GM23338 (cell line): ENCODE measurements at regions not wholly inside any gene's neighbourhood (a gene's known extent, or its start where the extent isn't known, plus 50 kb on each side); places are given as distances from the start of the nearest gene placed in this dataset.

Source experiments
- ATAC-seq: fragments of 200-7000 bp; cut with Tn5 transposase; 3 replicates; pipeline ENCODE4 v1.9.1; 2020
- DNase-seq: peaks from one replicate; pipeline ENCODE4 v3.0.0-alpha.2; 2015; ENCODE audit warnings: low spot score
- H2AFZ ChIP-seq: fragments of 200-600 bp; sonication (generic); 2 replicates; pipeline ENCODE4 v1.8.0; 2016; ENCODE audit warnings: antibody characterized with exemption, mild to moderate bottlenecking, moderate library complexity
- H3F3A ChIP-seq: fragments of 200-600 bp; sonication (generic); replicated peaks from 2 replicates; pipeline ENCODE4 v1.8.0; 2017; ENCODE audit warnings: antibody characterized with exemption, mixed run types, low read depth
- H3K27ac ChIP-seq: fragments of 200-600 bp; sonication (generic); 2 replicates; pipeline ENCODE4 v1.6.1; 2016; ENCODE audit warnings: low read depth
- H3K27me3 ChIP-seq: fragments of 200-600 bp; sonication (generic); 2 replicates; pipeline ENCODE4 v1.8.0; 2016; ENCODE audit warnings: mild to moderate bottlenecking, mixed run types, moderate library complexity; ENCODE audit not compliant: insufficient read depth
- H3K36me3 ChIP-seq: fragments of 200-600 bp; sonication (generic); 2 replicates; pipeline ENCODE4 v1.8.0; 2016; ENCODE audit warnings: mild to moderate bottlenecking; ENCODE audit not compliant: insufficient read depth
- H3K4me1 ChIP-seq: fragments of 200-600 bp; sonication (generic); 2 replicates; pipeline ENCODE4 v1.8.0; 2016; ENCODE audit warnings: mild to moderate bottlenecking, moderate library complexity; ENCODE audit not compliant: insufficient read depth
- H3K4me2 ChIP-seq: fragments of 200-600 bp; sonication (generic); 2 replicates; pipeline ENCODE4 v1.7.1; 2017; ENCODE audit warnings: mixed run types
- H3K4me3 ChIP-seq: fragments of 200-600 bp; sonication (generic); 2 replicates; pipeline ENCODE4 v1.6.1; 2016; ENCODE audit warnings: mixed run types
- H3K79me2 ChIP-seq: fragments of 200-600 bp; sonication (generic); replicated peaks from 2 replicates; pipeline ENCODE4 v1.8.0; 2017; ENCODE audit warnings: mild to moderate bottlenecking; ENCODE audit not compliant: insufficient read depth
- H3K9me2 ChIP-seq: fragments of 200-600 bp; sonication (generic); 2 replicates; pipeline ENCODE4 v1.8.0; 2017; ENCODE audit not compliant: insufficient read depth
- H4K20me1 ChIP-seq: fragments of 200-600 bp; sonication (generic); replicated peaks from 2 replicates; pipeline ENCODE4 v1.8.0; 2017; ENCODE audit warnings: mild to moderate bottlenecking; ENCODE audit not compliant: insufficient read depth
- H3K27ac Mint-ChIP-seq: 2 replicates; pipeline ENCODE4 v1.8.0; 2020; ENCODE audit warnings: inconsistent platforms, mild to moderate bottlenecking, moderate library complexity, mixed read lengths
- H3K27me3 Mint-ChIP-seq: 3 replicates; pipeline ENCODE4 v1.8.0; 2022; ENCODE audit warnings: low read depth, mild to moderate bottlenecking, moderate library complexity, mixed read lengths, inconsistent platforms; ENCODE audit not compliant: insufficient read depth, poor library complexity
- H3K36me3 Mint-ChIP-seq: 3 replicates; pipeline ENCODE4 v1.8.0; 2021; ENCODE audit warnings: low read depth, mild to moderate bottlenecking, inconsistent platforms, moderate library complexity, mixed read lengths
- H3K4me1 Mint-ChIP-seq: 3 replicates; pipeline ENCODE4 v1.8.0; 2020; ENCODE audit warnings: mild to moderate bottlenecking, inconsistent platforms, mixed read lengths
- H3K4me3 Mint-ChIP-seq: 3 replicates; pipeline ENCODE4 v1.8.0; 2021; ENCODE audit warnings: moderate library complexity, mild to moderate bottlenecking, inconsistent platforms, mixed read lengths
- H3K9me3 Mint-ChIP-seq: 3 replicates; pipeline ENCODE4 v1.8.0; 2020; ENCODE audit warnings: moderate library complexity, mild to moderate bottlenecking, inconsistent platforms, mixed read lengths
- CREB1 ChIP-seq: fragments of 250-450 bp; sonication (Bioruptor Pico); IDR thresholded peaks from 2 replicates; pipeline ENCODE4 v1.5.0; 2020; ENCODE audit warnings: low read depth, mild to moderate bottlenecking, moderate library complexity
- EZH2 ChIP-seq: fragments of 200-600 bp; sonication (generic); IDR thresholded peaks from one replicate; pipeline ENCODE4 v1.8.0; 2017; ENCODE audit warnings: antibody characterized with exemption, mild to moderate bottlenecking, low read depth; ENCODE audit not compliant: unreplicated experiment
- EZH2phosphoT487 ChIP-seq: fragments of 200-600 bp; sonication (generic); IDR thresholded peaks from one replicate; pipeline ENCODE4 v1.8.1; 2018; ENCODE audit warnings: antibody characterized with exemption; ENCODE audit not compliant: unreplicated experiment
- JUNB ChIP-seq: IDR thresholded peaks from one replicate; pipeline ENCODE4 v1.6.1; 2016; ENCODE audit warnings: antibody characterized with exemption; ENCODE audit not compliant: unreplicated experiment
- STAT1 ChIP-seq: IDR thresholded peaks from one replicate; pipeline ENCODE4 v1.6.1; 2016; ENCODE audit warnings: antibody characterized with exemption; ENCODE audit not compliant: unreplicated experiment
- ZNF114 ChIP-seq: fragments of 250-450 bp; sonication (Bioruptor Pico); IDR thresholded peaks from 2 replicates; pipeline ENCODE4 v1.5.0; 2020; ENCODE audit warnings: mild to moderate bottlenecking, moderate library complexity
- TF ChIP-seq, protein P1 (sequence below), 2 experiments: fragments of 200-600 bp in 1 of 2; sonication (generic) in 1 of 2; conservative IDR thresholded peaks; 2 replicates each; pipeline versions ENCODE4 v1.5.1 to v1.6.1; 2016 to 2017; ENCODE audit warnings: antibody characterized with exemption in 2 of 2, low read depth in 2 of 2, mild to moderate bottlenecking in 2 of 2, moderate library complexity in 1 of 2
- TF ChIP-seq, protein P2 (sequence below): IDR thresholded peaks from 2 replicates; pipeline ENCODE4 v1.6.1; 2016; ENCODE audit warnings: antibody characterized with exemption
- TF ChIP-seq, protein P3 (sequence below): IDR thresholded peaks from one replicate; pipeline ENCODE4 v1.6.1; 2018; ENCODE audit warnings: antibody characterized with exemption; ENCODE audit not compliant: unreplicated experiment
- TF ChIP-seq, protein P4 (sequence below): fragments of 250-450 bp; sonication (Bioruptor Pico); IDR thresholded peaks from 2 replicates; pipeline ENCODE4 v1.5.0; 2020; ENCODE audit warnings: mild to moderate bottlenecking, moderate library complexity

DNA sequence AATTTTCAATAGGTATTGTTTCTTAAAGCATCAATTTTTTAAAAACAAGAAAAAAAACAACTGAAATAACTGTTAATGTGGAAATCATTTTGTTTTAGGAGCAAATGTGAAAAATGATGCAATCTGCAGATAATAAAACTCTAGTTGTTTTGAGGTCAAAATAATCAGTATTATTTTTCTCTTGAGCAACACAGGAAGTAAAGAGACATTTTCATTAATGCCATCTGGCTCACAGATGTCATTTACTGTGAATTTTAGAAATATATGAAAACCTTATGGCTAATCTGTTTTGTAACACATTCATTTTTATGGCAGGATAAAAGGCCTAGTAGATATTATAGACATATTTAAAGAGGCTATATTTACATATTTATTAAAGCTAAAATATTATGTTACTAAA is 141.6 kb downstream of the PCDH18 start (continued):
- no peak for TF ChIP-seq JUNB
- TF ChIP-seq ZNF114 (CRISPR knock-in tag), result no peak
- TF ChIP-seq EZH2, result no peak
- TF ChIP-seq, protein P1, sequence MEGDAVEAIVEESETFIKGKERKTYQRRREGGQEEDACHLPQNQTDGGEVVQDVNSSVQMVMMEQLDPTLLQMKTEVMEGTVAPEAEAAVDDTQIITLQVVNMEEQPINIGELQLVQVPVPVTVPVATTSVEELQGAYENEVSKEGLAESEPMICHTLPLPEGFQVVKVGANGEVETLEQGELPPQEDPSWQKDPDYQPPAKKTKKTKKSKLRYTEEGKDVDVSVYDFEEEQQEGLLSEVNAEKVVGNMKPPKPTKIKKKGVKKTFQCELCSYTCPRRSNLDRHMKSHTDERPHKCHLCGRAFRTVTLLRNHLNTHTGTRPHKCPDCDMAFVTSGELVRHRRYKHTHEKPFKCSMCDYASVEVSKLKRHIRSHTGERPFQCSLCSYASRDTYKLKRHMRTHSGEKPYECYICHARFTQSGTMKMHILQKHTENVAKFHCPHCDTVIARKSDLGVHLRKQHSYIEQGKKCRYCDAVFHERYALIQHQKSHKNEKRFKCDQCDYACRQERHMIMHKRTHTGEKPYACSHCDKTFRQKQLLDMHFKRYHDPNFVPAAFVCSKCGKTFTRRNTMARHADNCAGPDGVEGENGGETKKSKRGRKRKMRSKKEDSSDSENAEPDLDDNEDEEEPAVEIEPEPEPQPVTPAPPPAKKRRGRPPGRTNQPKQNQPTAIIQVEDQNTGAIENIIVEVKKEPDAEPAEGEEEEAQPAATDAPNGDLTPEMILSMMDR (conservative IDR thresholded peaks at IDR 0.05; ENCODE audit: low read depth in 2 of 2), result no peak
- TF ChIP-seq, protein P2, sequence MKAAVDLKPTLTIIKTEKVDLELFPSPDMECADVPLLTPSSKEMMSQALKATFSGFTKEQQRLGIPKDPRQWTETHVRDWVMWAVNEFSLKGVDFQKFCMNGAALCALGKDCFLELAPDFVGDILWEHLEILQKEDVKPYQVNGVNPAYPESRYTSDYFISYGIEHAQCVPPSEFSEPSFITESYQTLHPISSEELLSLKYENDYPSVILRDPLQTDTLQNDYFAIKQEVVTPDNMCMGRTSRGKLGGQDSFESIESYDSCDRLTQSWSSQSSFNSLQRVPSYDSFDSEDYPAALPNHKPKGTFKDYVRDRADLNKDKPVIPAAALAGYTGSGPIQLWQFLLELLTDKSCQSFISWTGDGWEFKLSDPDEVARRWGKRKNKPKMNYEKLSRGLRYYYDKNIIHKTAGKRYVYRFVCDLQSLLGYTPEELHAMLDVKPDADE, result no peak

DNA sequence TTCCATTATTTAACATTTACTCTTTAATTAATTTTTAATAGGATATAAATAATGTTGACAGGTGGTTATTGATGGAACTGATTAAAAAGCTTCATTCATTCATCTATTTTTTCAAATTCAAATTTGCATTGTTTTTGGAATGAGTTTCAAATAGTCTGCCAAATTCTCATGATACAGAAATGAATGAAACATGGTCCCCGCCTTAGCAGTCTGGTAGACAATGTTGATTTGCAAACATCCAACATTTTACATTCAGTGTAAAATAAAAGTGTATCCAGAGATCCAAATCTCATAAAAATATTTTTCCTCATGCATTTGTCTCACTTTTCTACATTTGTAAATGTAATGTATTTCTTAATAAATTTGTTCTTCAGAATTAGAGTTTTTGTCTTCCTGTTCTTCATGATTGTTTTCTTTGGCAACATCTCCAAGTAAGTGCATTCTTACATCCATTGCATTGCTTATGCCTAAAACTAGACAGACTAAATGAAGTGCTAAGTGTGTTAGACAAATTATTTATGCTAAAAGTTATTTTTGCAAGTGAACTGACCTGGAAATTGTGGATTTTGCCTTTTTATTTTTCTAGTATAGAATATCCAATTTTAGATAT is 142.3 kb downstream of the PCDH18 start:
- Histone ChIP-seq H3F3A (no peaks in the 10 kb centered on the region), H2AFZ (no peak overlapping the region), H3K4me1 (no peaks in the 10 kb centered on the region), H3K79me2 (no peaks in the 10 kb centered on the region), H4K20me1 (no peaks in the 10 kb centered on the region), H3K36me3 (no peaks in the 10 kb centered on the region), H3K9me2 (no peaks in the 10 kb centered on the region), H3K27ac (no peak overlapping the region), H3K4me3 (no peak overlapping the region), H3K27me3 (no peaks in the 10 kb centered on the region), H3K4me2 (no peak overlapping the region)
- no peak for ATAC-seq
- no peak overlapping the region for H3K4me3 Mint-ChIP-seq
- DNase-seq, result no peak
- no peaks in the 10 kb centered on the region for H3K27me3 Mint-ChIP-seq
- H3K9me3 Mint-ChIP-seq, result no peaks in the 10 kb centered on the region
- no peaks in the 10 kb centered on the region for H3K4me1 Mint-ChIP-seq
- no peaks in the 10 kb centered on the region for H3K36me3 Mint-ChIP-seq
- no peak overlapping the region for H3K27ac Mint-ChIP-seq
- TF ChIP-seq, protein P1 (conservative IDR thresholded peaks at IDR 0.05; ENCODE audit: low read depth in 2 of 2), result no peak
- TF ChIP-seq CREB1 (CRISPR knock-in tag) (no peak), STAT1 (no peak), EZH2phosphoT487 (no peak)
- TF ChIP-seq, protein P3, sequence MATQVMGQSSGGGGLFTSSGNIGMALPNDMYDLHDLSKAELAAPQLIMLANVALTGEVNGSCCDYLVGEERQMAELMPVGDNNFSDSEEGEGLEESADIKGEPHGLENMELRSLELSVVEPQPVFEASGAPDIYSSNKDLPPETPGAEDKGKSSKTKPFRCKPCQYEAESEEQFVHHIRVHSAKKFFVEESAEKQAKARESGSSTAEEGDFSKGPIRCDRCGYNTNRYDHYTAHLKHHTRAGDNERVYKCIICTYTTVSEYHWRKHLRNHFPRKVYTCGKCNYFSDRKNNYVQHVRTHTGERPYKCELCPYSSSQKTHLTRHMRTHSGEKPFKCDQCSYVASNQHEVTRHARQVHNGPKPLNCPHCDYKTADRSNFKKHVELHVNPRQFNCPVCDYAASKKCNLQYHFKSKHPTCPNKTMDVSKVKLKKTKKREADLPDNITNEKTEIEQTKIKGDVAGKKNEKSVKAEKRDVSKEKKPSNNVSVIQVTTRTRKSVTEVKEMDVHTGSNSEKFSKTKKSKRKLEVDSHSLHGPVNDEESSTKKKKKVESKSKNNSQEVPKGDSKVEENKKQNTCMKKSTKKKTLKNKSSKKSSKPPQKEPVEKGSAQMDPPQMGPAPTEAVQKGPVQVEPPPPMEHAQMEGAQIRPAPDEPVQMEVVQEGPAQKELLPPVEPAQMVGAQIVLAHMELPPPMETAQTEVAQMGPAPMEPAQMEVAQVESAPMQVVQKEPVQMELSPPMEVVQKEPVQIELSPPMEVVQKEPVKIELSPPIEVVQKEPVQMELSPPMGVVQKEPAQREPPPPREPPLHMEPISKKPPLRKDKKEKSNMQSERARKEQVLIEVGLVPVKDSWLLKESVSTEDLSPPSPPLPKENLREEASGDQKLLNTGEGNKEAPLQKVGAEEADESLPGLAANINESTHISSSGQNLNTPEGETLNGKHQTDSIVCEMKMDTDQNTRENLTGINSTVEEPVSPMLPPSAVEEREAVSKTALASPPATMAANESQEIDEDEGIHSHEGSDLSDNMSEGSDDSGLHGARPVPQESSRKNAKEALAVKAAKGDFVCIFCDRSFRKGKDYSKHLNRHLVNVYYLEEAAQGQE, result no peak
- TF ChIP-seq, protein P4, sequence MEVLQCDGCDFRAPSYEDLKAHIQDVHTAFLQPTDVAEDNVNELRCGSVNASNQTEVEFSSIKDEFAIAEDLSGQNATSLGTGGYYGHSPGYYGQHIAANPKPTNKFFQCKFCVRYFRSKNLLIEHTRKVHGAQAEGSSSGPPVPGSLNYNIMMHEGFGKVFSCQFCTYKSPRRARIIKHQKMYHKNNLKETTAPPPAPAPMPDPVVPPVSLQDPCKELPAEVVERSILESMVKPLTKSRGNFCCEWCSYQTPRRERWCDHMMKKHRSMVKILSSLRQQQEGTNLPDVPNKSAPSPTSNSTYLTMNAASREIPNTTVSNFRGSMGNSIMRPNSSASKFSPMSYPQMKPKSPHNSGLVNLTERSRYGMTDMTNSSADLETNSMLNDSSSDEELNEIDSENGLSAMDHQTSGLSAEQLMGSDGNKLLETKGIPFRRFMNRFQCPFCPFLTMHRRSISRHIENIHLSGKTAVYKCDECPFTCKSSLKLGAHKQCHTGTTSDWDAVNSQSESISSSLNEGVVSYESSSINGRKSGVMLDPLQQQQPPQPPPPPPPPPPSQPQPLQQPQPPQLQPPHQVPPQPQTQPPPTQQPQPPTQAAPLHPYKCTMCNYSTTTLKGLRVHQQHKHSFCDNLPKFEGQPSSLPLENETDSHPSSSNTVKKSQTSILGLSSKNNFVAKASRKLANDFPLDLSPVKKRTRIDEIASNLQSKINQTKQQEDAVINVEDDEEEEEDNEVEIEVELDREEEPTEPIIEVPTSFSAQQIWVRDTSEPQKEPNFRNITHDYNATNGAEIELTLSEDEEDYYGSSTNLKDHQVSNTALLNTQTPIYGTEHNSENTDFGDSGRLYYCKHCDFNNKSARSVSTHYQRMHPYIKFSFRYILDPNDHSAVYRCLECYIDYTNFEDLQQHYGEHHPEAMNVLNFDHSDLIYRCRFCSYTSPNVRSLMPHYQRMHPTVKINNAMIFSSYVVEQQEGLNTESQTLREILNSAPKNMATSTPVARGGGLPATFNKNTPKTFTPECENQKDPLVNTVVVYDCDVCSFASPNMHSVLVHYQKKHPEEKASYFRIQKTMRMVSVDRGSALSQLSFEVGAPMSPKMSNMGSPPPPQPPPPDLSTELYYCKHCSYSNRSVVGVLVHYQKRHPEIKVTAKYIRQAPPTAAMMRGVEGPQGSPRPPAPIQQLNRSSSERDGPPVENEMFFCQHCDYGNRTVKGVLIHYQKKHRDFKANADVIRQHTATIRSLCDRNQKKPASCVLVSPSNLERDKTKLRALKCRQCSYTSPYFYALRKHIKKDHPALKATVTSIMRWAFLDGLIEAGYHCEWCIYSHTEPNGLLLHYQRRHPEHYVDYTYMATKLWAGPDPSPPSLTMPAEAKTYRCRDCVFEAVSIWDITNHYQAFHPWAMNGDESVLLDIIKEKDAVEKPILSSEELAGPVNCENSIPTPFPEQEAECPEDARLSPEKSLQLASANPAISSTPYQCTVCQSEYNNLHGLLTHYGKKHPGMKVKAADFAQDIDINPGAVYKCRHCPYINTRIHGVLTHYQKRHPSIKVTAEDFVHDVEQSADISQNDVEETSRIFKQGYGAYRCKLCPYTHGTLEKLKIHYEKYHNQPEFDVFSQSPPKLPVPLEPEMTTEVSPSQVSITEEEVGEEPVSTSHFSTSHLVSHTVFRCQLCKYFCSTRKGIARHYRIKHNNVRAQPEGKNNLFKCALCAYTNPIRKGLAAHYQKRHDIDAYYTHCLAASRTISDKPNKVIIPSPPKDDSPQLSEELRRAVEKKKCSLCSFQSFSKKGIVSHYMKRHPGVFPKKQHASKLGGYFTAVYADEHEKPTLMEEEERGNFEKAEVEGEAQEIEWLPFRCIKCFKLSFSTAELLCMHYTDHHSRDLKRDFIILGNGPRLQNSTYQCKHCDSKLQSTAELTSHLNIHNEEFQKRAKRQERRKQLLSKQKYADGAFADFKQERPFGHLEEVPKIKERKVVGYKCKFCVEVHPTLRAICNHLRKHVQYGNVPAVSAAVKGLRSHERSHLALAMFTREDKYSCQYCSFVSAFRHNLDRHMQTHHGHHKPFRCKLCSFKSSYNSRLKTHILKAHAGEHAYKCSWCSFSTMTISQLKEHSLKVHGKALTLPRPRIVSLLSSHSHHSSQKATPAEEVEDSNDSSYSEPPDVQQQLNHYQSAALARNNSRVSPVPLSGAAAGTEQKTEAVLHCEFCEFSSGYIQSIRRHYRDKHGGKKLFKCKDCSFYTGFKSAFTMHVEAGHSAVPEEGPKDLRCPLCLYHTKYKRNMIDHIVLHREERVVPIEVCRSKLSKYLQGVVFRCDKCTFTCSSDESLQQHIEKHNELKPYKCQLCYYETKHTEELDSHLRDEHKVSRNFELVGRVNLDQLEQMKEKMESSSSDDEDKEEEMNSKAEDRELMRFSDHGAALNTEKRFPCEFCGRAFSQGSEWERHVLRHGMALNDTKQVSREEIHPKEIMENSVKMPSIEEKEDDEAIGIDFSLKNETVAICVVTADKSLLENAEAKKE (CRISPR knock-in tag), result no peak
